ENCODE measurements at regions not wholly inside any gene's neighbourhood (a gene's known extent, or its start where the extent isn't known, plus 50 kb on each side); places are given as distances from the start of the nearest gene placed in this dataset.

DNA sequence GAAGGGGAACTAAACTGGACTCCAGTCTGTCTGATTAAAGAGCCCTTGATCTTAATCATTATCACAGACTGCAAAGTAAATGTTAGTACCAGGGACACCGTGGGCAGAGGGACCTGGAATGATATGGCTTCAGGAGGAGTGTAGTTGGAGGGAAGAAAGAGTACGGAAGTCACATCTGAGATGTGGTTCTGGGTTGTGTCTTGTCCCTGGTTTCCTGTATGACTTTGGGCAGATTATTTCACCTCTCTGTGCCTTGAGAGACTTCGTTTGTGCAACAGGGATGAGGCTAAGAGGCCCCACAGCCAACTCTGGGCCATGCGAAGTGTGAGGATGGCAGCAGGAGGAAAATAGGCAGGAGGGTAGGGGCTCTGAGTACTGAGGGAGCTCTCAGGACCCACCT lies 76.1 kb upstream of the SLC2A1 start:
- H3K27me3 Mint-ChIP-seq (ENCODE audit: low read depth, unreplicated experiment), result peaks cover 3% of the 10 kb centered on the region
- no peaks in the 10 kb centered on the region for H3K9me3 Mint-ChIP-seq (ENCODE audit: unreplicated experiment)
- H3K27ac Mint-ChIP-seq (ENCODE audit: unreplicated experiment), result peak overlapping the region; percentile 53
- FAIRE-seq (no peak), DNase-seq (ENCODE audit: low read depth) (no peak)
- no peak overlapping the region for H3K27ac ChIP-seq (ENCODE audit: low read depth, low read length)
- H3K79me2 ChIP-seq (ENCODE audit: insufficient read depth, low read length), result no peaks in the 10 kb centered on the region
- H3K4me1 ChIP-seq (ENCODE audit: insufficient read depth, low read length), result no peaks in the 10 kb centered on the region
- H2AFZ ChIP-seq (ENCODE audit: low read depth, low read length), result no peak overlapping the region
- no peaks in the 10 kb centered on the region for H4K20me1 ChIP-seq (ENCODE audit: insufficient read depth, low read length)
- H3K36me3 ChIP-seq (ENCODE audit: insufficient read depth, low read length), result no peaks in the 10 kb centered on the region
- H3K4me1 Mint-ChIP-seq (ENCODE audit: low read depth, unreplicated experiment), result peaks cover 12% of the 10 kb centered on the region
- no peaks in the 10 kb centered on the region for H3K36me3 Mint-ChIP-seq (ENCODE audit: low read depth, unreplicated experiment)
- H3K4me2 ChIP-seq (ENCODE audit: low read length), result no peak overlapping the region
- H3K9me3 ChIP-seq (ENCODE audit: insufficient read depth, low read depth, low read length), result no peaks in the 10 kb centered on the region
- TF ChIP-seq EZH2 (IDR thresholded peaks at IDR 0.05; ENCODE audit: insufficient read depth, low read length), result no peak
- TF ChIP-seq, protein P1, sequence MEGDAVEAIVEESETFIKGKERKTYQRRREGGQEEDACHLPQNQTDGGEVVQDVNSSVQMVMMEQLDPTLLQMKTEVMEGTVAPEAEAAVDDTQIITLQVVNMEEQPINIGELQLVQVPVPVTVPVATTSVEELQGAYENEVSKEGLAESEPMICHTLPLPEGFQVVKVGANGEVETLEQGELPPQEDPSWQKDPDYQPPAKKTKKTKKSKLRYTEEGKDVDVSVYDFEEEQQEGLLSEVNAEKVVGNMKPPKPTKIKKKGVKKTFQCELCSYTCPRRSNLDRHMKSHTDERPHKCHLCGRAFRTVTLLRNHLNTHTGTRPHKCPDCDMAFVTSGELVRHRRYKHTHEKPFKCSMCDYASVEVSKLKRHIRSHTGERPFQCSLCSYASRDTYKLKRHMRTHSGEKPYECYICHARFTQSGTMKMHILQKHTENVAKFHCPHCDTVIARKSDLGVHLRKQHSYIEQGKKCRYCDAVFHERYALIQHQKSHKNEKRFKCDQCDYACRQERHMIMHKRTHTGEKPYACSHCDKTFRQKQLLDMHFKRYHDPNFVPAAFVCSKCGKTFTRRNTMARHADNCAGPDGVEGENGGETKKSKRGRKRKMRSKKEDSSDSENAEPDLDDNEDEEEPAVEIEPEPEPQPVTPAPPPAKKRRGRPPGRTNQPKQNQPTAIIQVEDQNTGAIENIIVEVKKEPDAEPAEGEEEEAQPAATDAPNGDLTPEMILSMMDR (IDR thresholded peaks at IDR 0.05; ENCODE audit: insufficient read depth, low read depth, low read length), result no peak
- H3K4me3 Mint-ChIP-seq (ENCODE audit: unreplicated experiment), result no peak overlapping the region
- H3K27me3 ChIP-seq (ENCODE audit: insufficient read depth, low read length), result no peaks in the 10 kb centered on the region
- no peak overlapping the region for H3K9ac ChIP-seq (ENCODE audit: low read length)
- H3K4me3 ChIP-seq (ENCODE audit: insufficient read depth, low read depth, low read length), result no peak overlapping the region

DNA sequence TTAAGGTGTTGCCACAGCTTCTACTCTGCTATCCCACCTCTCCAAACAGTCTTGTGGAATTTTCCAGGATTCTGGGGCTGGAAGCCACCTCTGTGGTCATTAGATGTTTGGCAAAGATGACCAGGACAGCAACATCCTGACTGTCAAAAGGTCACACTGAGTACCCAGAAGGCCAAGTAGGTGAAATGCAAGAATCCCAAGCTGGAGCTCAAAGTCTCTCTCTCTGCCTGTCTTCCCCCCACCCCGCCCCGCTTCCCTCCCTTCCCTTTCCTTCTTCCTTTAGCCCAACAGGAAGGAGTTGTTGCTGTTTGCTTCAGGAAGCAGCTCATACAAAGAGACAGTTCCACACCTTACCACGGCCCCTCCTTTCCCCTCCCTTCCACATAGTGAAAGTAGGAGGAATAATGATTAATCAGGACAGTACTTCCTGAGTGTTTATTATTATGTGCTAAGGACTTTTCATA lies 75.6 kb upstream of the SLC2A1 start:
- H3K27me3 ChIP-seq (ENCODE audit: insufficient read depth, low read length), result no peaks in the 10 kb centered on the region
- no peaks in the 10 kb centered on the region for H4K20me1 ChIP-seq (ENCODE audit: insufficient read depth, low read length)
- no peak overlapping the region for H2AFZ ChIP-seq (ENCODE audit: low read depth, low read length)
- no peak overlapping the region for H3K4me3 ChIP-seq (ENCODE audit: insufficient read depth, low read depth, low read length)
- DNase-seq (ENCODE audit: low read depth) (no peak), FAIRE-seq (no peak)
- no peak overlapping the region for H3K4me3 Mint-ChIP-seq (ENCODE audit: unreplicated experiment)
- peaks cover 12% of the 10 kb centered on the region for H3K4me1 Mint-ChIP-seq (ENCODE audit: low read depth, unreplicated experiment)
- no peaks in the 10 kb centered on the region for H3K9me3 ChIP-seq (ENCODE audit: insufficient read depth, low read depth, low read length)
- H3K27me3 Mint-ChIP-seq (ENCODE audit: low read depth, unreplicated experiment), result peaks cover 3% of the 10 kb centered on the region
- no peaks in the 10 kb centered on the region for H3K36me3 Mint-ChIP-seq (ENCODE audit: low read depth, unreplicated experiment)
- H3K36me3 ChIP-seq (ENCODE audit: insufficient read depth, low read length), result no peaks in the 10 kb centered on the region
- H3K4me1 ChIP-seq (ENCODE audit: insufficient read depth, low read length), result no peaks in the 10 kb centered on the region
- no peak for TF ChIP-seq EZH2 (IDR thresholded peaks at IDR 0.05; ENCODE audit: insufficient read depth, low read length)
- TF ChIP-seq, protein P1 (IDR thresholded peaks at IDR 0.05; ENCODE audit: insufficient read depth, low read depth, low read length), result no peak
- peak overlapping the region; percentile 53 for H3K27ac Mint-ChIP-seq (ENCODE audit: unreplicated experiment)
- no peak overlapping the region for H3K27ac ChIP-seq (ENCODE audit: low read depth, low read length)
- no peak overlapping the region for H3K4me2 ChIP-seq (ENCODE audit: low read length)
- no peak overlapping the region for H3K9ac ChIP-seq (ENCODE audit: low read length)
- H3K9me3 Mint-ChIP-seq (ENCODE audit: unreplicated experiment), result no peaks in the 10 kb centered on the region
- no peaks in the 10 kb centered on the region for H3K79me2 ChIP-seq (ENCODE audit: insufficient read depth, low read length)

DNA sequence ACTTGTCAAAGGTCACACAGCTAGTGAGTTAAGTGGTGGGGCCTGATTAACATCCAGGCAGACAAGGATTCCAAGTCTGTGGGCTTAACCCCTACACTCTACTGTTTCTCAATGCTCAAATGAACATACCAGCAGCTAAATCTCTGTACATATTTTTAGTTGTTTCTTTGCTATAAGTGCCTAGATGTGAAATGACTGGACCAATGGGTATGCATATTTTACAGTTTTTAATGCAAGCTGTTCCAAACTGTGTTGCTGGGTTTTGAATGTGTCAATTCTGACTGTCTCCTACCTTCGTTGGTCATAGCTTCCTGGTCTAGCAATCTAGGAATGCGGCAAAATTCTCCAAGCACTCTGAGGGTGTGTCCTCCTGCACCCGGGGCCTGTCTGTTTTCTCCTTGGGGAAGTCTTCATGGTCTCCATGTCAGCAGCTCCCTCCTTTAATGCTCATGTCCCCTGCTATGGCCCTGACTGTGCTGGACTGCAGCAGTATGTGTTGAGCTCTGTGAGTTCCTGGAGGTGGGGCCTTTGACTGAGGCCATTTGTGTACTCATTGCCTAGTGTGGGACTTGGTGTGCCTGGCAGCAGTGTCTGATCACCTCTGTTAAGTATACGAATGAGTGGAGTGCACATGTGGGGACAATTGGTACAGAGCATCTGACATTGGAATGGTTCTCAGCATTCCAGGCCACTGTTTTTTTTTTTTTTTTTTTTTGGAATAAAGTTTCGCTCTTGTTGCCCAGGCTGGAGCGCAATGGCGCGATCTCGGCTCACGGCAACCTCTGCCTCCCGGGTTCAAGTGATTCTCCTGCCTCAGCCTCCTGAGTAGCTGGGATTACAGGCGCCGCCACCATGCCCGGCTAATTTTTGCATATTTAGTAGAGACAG lies 72.9 kb upstream of the SLC2A1 start:
- DNase-seq (ENCODE audit: low read depth) (no peak), FAIRE-seq (no peak)
- Histone ChIP-seq H3K27ac (ENCODE audit: low read depth, low read length) (no peak overlapping the region), H3K4me3 (ENCODE audit: insufficient read depth, low read depth, low read length) (no peak overlapping the region), H4K20me1 (ENCODE audit: insufficient read depth, low read length) (no peaks in the 10 kb centered on the region), H3K9ac (ENCODE audit: low read length) (no peak overlapping the region), H3K27me3 (ENCODE audit: insufficient read depth, low read length) (peaks cover 12% of the 10 kb centered on the region), H3K36me3 (ENCODE audit: insufficient read depth, low read length) (no peaks in the 10 kb centered on the region), H3K4me2 (ENCODE audit: low read length) (no peak overlapping the region), H3K79me2 (ENCODE audit: insufficient read depth, low read length) (no peaks in the 10 kb centered on the region), H3K9me3 (ENCODE audit: insufficient read depth, low read depth, low read length) (no peaks in the 10 kb centered on the region), H2AFZ (ENCODE audit: low read depth, low read length) (no peak overlapping the region), H3K4me1 (ENCODE audit: insufficient read depth, low read length) (no peaks in the 10 kb centered on the region)
- TF ChIP-seq EZH2 (IDR thresholded peaks at IDR 0.05; ENCODE audit: insufficient read depth, low read length), result no peak
- TF ChIP-seq, protein P1 (IDR thresholded peaks at IDR 0.05; ENCODE audit: insufficient read depth, low read depth, low read length), result no peak
- H3K4me3 Mint-ChIP-seq (ENCODE audit: unreplicated experiment), result no peak overlapping the region
- peaks cover 8% of the 10 kb centered on the region for H3K4me1 Mint-ChIP-seq (ENCODE audit: low read depth, unreplicated experiment)
- H3K36me3 Mint-ChIP-seq (ENCODE audit: low read depth, unreplicated experiment), result no peaks in the 10 kb centered on the region
- peaks cover 10% of the 10 kb centered on the region for H3K27me3 Mint-ChIP-seq (ENCODE audit: low read depth, unreplicated experiment)
- H3K9me3 Mint-ChIP-seq (ENCODE audit: unreplicated experiment), result no peaks in the 10 kb centered on the region
- H3K27ac Mint-ChIP-seq (ENCODE audit: unreplicated experiment), result no peak overlapping the region
